ENCODE measurements at regions not wholly inside any gene's neighbourhood (a gene's known extent, or its start where the extent isn't known, plus 50 kb on each side); places are given as distances from the start of the nearest gene placed in this dataset.
A peak's percentile ranks its signal among the peaks of the same experiment; 100 is the strongest.

GRCh38 chr10:44326474-44327030, 58.3 kb downstream of the CXCL12 start:
- CTCF ChIA-PET: no interaction called here
- H3K4me1 Mint-ChIP-seq (ENCODE audit: low read depth, unreplicated experiment): no peaks in the 10 kb centered on the region
- no peak overlapping the region for H3K27ac Mint-ChIP-seq (ENCODE audit: unreplicated experiment)

GRCh38 chr10:44325596-44326307, 59.1 kb downstream of the CXCL12 start:
- Mint-ChIP-seq H3K4me3 (ENCODE audit: low read depth, unreplicated experiment) (no peak overlapping the region), H3K9me3 (ENCODE audit: low read depth, unreplicated experiment) (peaks cover 7% of the 10 kb centered on the region), H3K4me1 (ENCODE audit: low read depth, unreplicated experiment) (no peaks in the 10 kb centered on the region), H3K27me3 (ENCODE audit: unreplicated experiment) (no peaks in the 10 kb centered on the region), H3K27ac (ENCODE audit: unreplicated experiment) (no peak overlapping the region), H3K36me3 (ENCODE audit: insufficient read depth, unreplicated experiment) (no peaks in the 10 kb centered on the region)
- intact Hi-C loops (cut with micrococcal nuclease; ENCODE audit: unreplicated experiment): loop anchor here (10.0 kb wide), 1 partner anchor 539 kb away; no protein-coding TSS in a partner anchor
- no TSS peak for BruUV-seq (replicated peaks)
- no peak for DNase-seq
- no peak for TF ChIP-seq CTCF (IDR thresholded peaks at IDR 0.05; ENCODE audit: unreplicated experiment)
- CTCF ChIA-PET: interaction anchor here (0.6 to 1.6 kb wide), 3 partner anchors 11 to 61 kb away, joined by 3 to 5 read pairs (median 3); no protein-coding TSS in a partner anchor

More at GRCh38 chr10:44326474-44327030, 58.3 kb downstream of the CXCL12 start:
- DNase-seq: no peak
- BruUV-seq (replicated peaks): no TSS peak
- Mint-ChIP-seq H3K9me3 (ENCODE audit: low read depth, unreplicated experiment) (peaks cover 7% of the 10 kb centered on the region), H3K4me3 (ENCODE audit: low read depth, unreplicated experiment) (no peak overlapping the region), H3K36me3 (ENCODE audit: insufficient read depth, unreplicated experiment) (no peaks in the 10 kb centered on the region), H3K27me3 (ENCODE audit: unreplicated experiment) (no peaks in the 10 kb centered on the region)
- TF ChIP-seq CTCF (IDR thresholded peaks at IDR 0.05; ENCODE audit: unreplicated experiment): no peak
- intact Hi-C loops (cut with micrococcal nuclease; ENCODE audit: unreplicated experiment): loop anchor here (10.0 kb wide), 1 partner anchor 538 kb away; no protein-coding TSS in a partner anchor

GRCh38 chr10:44325157-44325556, 59.7 kb downstream of the CXCL12 start:
- Mint-ChIP-seq H3K27ac (ENCODE audit: unreplicated experiment) (no peak overlapping the region), H3K4me1 (ENCODE audit: low read depth, unreplicated experiment) (no peaks in the 10 kb centered on the region), H3K36me3 (ENCODE audit: insufficient read depth, unreplicated experiment) (no peaks in the 10 kb centered on the region), H3K4me3 (ENCODE audit: low read depth, unreplicated experiment) (no peak overlapping the region), H3K9me3 (ENCODE audit: low read depth, unreplicated experiment) (peaks cover 7% of the 10 kb centered on the region), H3K27me3 (ENCODE audit: unreplicated experiment) (no peaks in the 10 kb centered on the region)
- peak; percentile 48 for DNase-seq
- BruUV-seq (replicated peaks): no TSS peak
- no peak for TF ChIP-seq CTCF (IDR thresholded peaks at IDR 0.05; ENCODE audit: unreplicated experiment)
- CTCF ChIA-PET: interaction anchor here (0.6 to 1.6 kb wide), 3 partner anchors 11 to 61 kb away, joined by 3 to 5 read pairs (median 3); no protein-coding TSS in a partner anchor
- intact Hi-C loops (cut with micrococcal nuclease; ENCODE audit: unreplicated experiment): loop anchor here (10.0 kb wide), 1 partner anchor 540 kb away; no protein-coding TSS in a partner anchor

GRCh38 chr10:44323838-44324237, 61.1 kb downstream of the CXCL12 start:
- Mint-ChIP-seq H3K27me3 (ENCODE audit: unreplicated experiment) (no peaks in the 10 kb centered on the region), H3K27ac (ENCODE audit: unreplicated experiment) (no peak overlapping the region), H3K36me3 (ENCODE audit: insufficient read depth, unreplicated experiment) (no peaks in the 10 kb centered on the region), H3K9me3 (ENCODE audit: low read depth, unreplicated experiment) (peaks cover 11% of the 10 kb centered on the region), H3K4me1 (ENCODE audit: low read depth, unreplicated experiment) (no peaks in the 10 kb centered on the region), H3K4me3 (ENCODE audit: low read depth, unreplicated experiment) (no peak overlapping the region)
- TF ChIP-seq CTCF (IDR thresholded peaks at IDR 0.05; ENCODE audit: unreplicated experiment): no peak
- intact Hi-C loops (cut with micrococcal nuclease; ENCODE audit: unreplicated experiment): loop anchor here (10.0 kb wide), 1 partner anchor 541 kb away; no protein-coding TSS in a partner anchor
- no peak for DNase-seq
- CTCF ChIA-PET: interaction anchor here (1.1 kb wide), 1 partner anchor 10 kb away, joined by 4 read pairs; no protein-coding TSS in a partner anchor
- BruUV-seq (replicated peaks): no TSS peak

Measured in Calu3 (cell line).